Endodermal cell (in vitro differentiated cells): ENCODE measurements at regions not wholly inside any gene's neighbourhood (a gene's known extent, or its start where the extent isn't known, plus 50 kb on each side); places are given as distances from the start of the nearest gene placed in this dataset.

ENCODE experiments used
- DNase-seq: peaks from one replicate; pipeline ENCODE4 v3.0.0-alpha.2; 2017
- H3K27ac ChIP-seq: 2 replicates; pipeline ENCODE4 v1.5.1; 2013; ENCODE audit warnings: mild to moderate bottlenecking, low read depth, low read length, moderate library complexity
- H3K27me3 ChIP-seq: 2 replicates; pipeline ENCODE4 v1.6.1; 2013; ENCODE audit warnings: mild to moderate bottlenecking, low read length, moderate library complexity; ENCODE audit not compliant: insufficient read depth, control insufficient read depth, poor library complexity, severe bottlenecking
- H3K36me3 ChIP-seq: 2 replicates; pipeline ENCODE4 v1.7.0; 2013; ENCODE audit warnings: mild to moderate bottlenecking, low read length, moderate library complexity; ENCODE audit not compliant: control insufficient read depth, insufficient read depth
- H3K4me1 ChIP-seq: one replicate; pipeline ENCODE4 v1.7.0; 2013; ENCODE audit warnings: low read length; ENCODE audit not compliant: control insufficient read depth, insufficient read depth
- H3K4me3 ChIP-seq: 2 replicates; pipeline ENCODE4 v1.5.1; 2013; ENCODE audit warnings: mild to moderate bottlenecking, low read length, moderate library complexity
- H3K9ac ChIP-seq: 2 replicates; pipeline ENCODE4 v1.6.1; 2013; ENCODE audit warnings: mild to moderate bottlenecking, low read length, moderate library complexity; ENCODE audit not compliant: poor library complexity, severe bottlenecking; ENCODE audit errors: extremely low read depth
- H3K9me3 ChIP-seq: 2 replicates; pipeline ENCODE4 v1.6.1; 2013; ENCODE audit warnings: mild to moderate bottlenecking, low read length, moderate library complexity; ENCODE audit not compliant: control insufficient read depth
- H3K27ac Mint-ChIP-seq: 2 replicates; pipeline ENCODE4 v1.8.0; 2020; ENCODE audit warnings: mixed read lengths
- H3K27me3 Mint-ChIP-seq: 2 replicates; pipeline ENCODE4 v1.8.0; 2021; ENCODE audit warnings: mild to moderate bottlenecking, mixed read lengths; ENCODE audit not compliant: insufficient read depth
- H3K36me3 Mint-ChIP-seq: 2 replicates; pipeline ENCODE4 v1.8.0; 2020; ENCODE audit warnings: low read depth, mixed read lengths
- H3K4me1 Mint-ChIP-seq: 2 replicates; pipeline ENCODE4 v1.8.0; 2020; ENCODE audit warnings: mixed read lengths
- H3K4me3 Mint-ChIP-seq: 2 replicates; pipeline ENCODE4 v1.8.0; 2020; ENCODE audit warnings: mild to moderate bottlenecking, moderate library complexity, mixed read lengths
- H3K9me3 Mint-ChIP-seq: 2 replicates; pipeline ENCODE4 v1.8.0; 2020; ENCODE audit warnings: mild to moderate bottlenecking, mixed read lengths
- WGBS, 2 experiments: methylation state at CpG; one replicate each; pipeline versions ENCODE4 v1.1.5 to v1.1.7; 2013; ENCODE audit warnings: missing lambda C conversion rate in 2 of 2, mixed read lengths in 1 of 2; ENCODE audit not compliant: insufficient coverage in 1 of 2, insufficient read length in 1 of 2; 5-methylcytosine and 5-hydroxymethylcytosine counted together
- TF ChIP-seq, protein P1 (sequence below): fragments of 200-600 bp; sonication (generic); conservative IDR thresholded peaks from 2 replicates; pipeline ENCODE4 v1.5.0; 2021; ENCODE audit warnings: antibody characterized with exemption, mild to moderate bottlenecking

DNA sequence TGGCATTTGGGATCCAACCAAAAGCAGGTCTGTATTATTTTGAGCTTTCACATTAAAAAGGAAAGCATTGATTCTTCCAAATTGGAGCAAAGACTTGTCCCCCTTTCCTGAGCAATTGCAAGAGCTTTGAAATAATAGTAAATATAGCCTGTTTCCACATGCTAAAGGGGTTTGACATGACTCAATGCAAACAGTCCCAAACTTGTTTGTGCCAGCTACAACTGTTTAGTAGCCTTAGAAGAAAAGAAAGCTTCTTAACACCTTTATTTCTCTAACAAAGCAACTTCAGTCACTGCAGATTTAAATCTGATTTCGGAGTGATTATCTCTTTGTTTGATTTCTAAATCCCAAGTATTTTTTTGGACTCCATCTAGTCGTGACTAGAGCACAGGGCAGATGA, 180.2 kb downstream of the SEMA6D start:
- no peaks in the 10 kb centered on the region for H3K36me3 ChIP-seq
- Mint-ChIP-seq H3K27me3 (peaks cover 5% of the 10 kb centered on the region), H3K9me3 (peaks cover 15% of the 10 kb centered on the region), H3K36me3 (peaks cover 4% of the 10 kb centered on the region), H3K27ac (no peak overlapping the region), H3K4me1 (peaks cover 24% of the 10 kb centered on the region), H3K4me3 (no peak overlapping the region)
- WGBS, 2 experiments = 75 to 100% methylated on average over 2 of the region's 2 CpGs
- TF ChIP-seq, protein P1, sequence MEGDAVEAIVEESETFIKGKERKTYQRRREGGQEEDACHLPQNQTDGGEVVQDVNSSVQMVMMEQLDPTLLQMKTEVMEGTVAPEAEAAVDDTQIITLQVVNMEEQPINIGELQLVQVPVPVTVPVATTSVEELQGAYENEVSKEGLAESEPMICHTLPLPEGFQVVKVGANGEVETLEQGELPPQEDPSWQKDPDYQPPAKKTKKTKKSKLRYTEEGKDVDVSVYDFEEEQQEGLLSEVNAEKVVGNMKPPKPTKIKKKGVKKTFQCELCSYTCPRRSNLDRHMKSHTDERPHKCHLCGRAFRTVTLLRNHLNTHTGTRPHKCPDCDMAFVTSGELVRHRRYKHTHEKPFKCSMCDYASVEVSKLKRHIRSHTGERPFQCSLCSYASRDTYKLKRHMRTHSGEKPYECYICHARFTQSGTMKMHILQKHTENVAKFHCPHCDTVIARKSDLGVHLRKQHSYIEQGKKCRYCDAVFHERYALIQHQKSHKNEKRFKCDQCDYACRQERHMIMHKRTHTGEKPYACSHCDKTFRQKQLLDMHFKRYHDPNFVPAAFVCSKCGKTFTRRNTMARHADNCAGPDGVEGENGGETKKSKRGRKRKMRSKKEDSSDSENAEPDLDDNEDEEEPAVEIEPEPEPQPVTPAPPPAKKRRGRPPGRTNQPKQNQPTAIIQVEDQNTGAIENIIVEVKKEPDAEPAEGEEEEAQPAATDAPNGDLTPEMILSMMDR = no peak
- no peak overlapping the region for H3K4me3 ChIP-seq
- no peaks in the 10 kb centered on the region for H3K27me3 ChIP-seq
- H3K9me3 ChIP-seq = peaks cover 22% of the 10 kb centered on the region
- DNase-seq = no peak
- no peak overlapping the region for H3K9ac ChIP-seq
- H3K4me1 ChIP-seq = peaks cover 7% of the 10 kb centered on the region
- no peak overlapping the region for H3K27ac ChIP-seq

DNA sequence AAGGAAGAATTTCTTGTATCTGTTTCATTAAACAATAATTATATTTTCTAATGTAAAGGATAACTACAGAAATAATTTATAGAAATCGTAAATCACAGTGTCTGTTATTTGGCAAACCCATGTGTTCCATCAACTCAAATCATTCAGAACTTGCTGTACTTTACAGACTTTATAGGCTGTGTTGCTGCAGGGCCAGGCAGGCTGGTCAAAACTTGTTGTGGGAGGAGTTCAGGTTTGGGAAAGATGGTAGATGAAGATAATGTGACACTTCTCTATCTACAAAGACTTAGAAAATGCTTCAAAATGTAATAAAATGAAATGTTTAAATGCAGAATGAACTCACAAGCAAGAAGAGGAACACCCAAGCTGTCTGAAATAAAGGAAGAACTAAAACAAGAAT, 183.4 kb downstream of the SEMA6D start:
- Mint-ChIP-seq H3K27me3 (no peaks in the 10 kb centered on the region), H3K36me3 (peaks cover 12% of the 10 kb centered on the region), H3K27ac (no peak overlapping the region), H3K4me3 (no peak overlapping the region), H3K4me1 (peaks cover 24% of the 10 kb centered on the region), H3K9me3 (peaks cover 40% of the 10 kb centered on the region)
- peaks cover 46% of the 10 kb centered on the region for H3K9me3 ChIP-seq
- TF ChIP-seq, protein P1 = no peak
- no peak overlapping the region for H3K4me3 ChIP-seq
- no peak overlapping the region for H3K9ac ChIP-seq
- H3K36me3 ChIP-seq = no peaks in the 10 kb centered on the region
- WGBS, 2 experiments = 100% methylated on average over 1 of the region's 1 CpG
- DNase-seq = no peak
- no peaks in the 10 kb centered on the region for H3K27me3 ChIP-seq
- peaks cover 7% of the 10 kb centered on the region for H3K4me1 ChIP-seq
- H3K27ac ChIP-seq = no peak overlapping the region

DNA sequence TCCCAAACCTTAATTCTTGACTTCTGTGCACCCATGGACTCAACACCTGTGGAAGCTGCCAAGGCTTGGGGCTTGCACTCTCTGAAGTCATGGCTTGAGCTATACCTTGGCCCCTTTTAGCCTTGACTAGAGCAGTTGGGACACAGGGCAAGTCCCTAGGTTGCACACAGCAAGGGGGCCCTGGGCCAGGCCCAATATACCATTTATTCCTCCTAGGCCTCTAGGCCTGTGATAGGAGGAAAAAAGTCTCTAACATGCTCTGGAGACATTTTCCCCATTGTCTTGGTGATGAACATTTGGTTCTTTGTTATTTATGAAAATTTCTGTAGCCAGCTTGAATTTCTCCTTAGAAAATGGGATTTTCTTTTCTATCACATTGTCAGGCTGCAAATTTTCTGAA, 186.1 kb downstream of the SEMA6D start:
- Mint-ChIP-seq H3K4me3 (no peak overlapping the region), H3K27ac (no peak overlapping the region), H3K4me1 (peaks cover 6% of the 10 kb centered on the region), H3K36me3 (peaks cover 12% of the 10 kb centered on the region), H3K9me3 (peaks cover 45% of the 10 kb centered on the region), H3K27me3 (no peaks in the 10 kb centered on the region)
- Histone ChIP-seq H3K27ac (no peak overlapping the region), H3K9ac (no peak overlapping the region), H3K4me3 (peak overlapping the region; percentile 6), H3K9me3 (peaks cover 53% of the 10 kb centered on the region), H3K36me3 (no peaks in the 10 kb centered on the region), H3K4me1 (peaks cover under 1% of the 10 kb centered on the region), H3K27me3 (no peaks in the 10 kb centered on the region)
- TF ChIP-seq, protein P1 = no peak
- no peak for DNase-seq
